Adipocyte (in vitro differentiated cells): ENCODE measurements at regions not wholly inside any gene's neighbourhood (a gene's known extent, or its start where the extent isn't known, plus 50 kb on each side); places are given as distances from the start of the nearest gene placed in this dataset.
A peak's percentile ranks its signal among the peaks of the same experiment; 100 is the strongest.

Experiments used
- DNase-seq: peaks from one replicate; pipeline ENCODE4 v3.0.0-alpha.2; 2015; ENCODE audit warnings: low read depth
- H3K27me3 ChIP-seq: replicated peaks from 2 replicates; pipeline ENCODE4 v1.7.0; 2013; ENCODE audit warnings: mild to moderate bottlenecking, low read length, moderate library complexity; ENCODE audit not compliant: control insufficient read depth, insufficient read depth
- H3K36me3 ChIP-seq: 2 replicates; pipeline ENCODE4 v1.7.0; 2013; ENCODE audit warnings: low read length, mild to moderate bottlenecking, moderate library complexity; ENCODE audit not compliant: control insufficient read depth, insufficient read depth, severe bottlenecking
- H3K4me1 ChIP-seq: 2 replicates; pipeline ENCODE4 v1.7.0; 2013; ENCODE audit warnings: mild to moderate bottlenecking, low read length, moderate library complexity; ENCODE audit not compliant: control insufficient read depth, insufficient read depth
- H3K4me3 ChIP-seq: 2 replicates; pipeline ENCODE4 v1.7.0; 2013; ENCODE audit warnings: mild to moderate bottlenecking, low read length, moderate library complexity
- H3K9ac ChIP-seq: 2 replicates; pipeline ENCODE4 v1.7.0; 2013; ENCODE audit warnings: mild to moderate bottlenecking, low read length, moderate library complexity
- H3K9me3 ChIP-seq: 2 replicates; pipeline ENCODE4 v1.7.0; 2013; ENCODE audit warnings: mild to moderate bottlenecking, low read length, moderate library complexity; ENCODE audit not compliant: control insufficient read depth

DNA sequence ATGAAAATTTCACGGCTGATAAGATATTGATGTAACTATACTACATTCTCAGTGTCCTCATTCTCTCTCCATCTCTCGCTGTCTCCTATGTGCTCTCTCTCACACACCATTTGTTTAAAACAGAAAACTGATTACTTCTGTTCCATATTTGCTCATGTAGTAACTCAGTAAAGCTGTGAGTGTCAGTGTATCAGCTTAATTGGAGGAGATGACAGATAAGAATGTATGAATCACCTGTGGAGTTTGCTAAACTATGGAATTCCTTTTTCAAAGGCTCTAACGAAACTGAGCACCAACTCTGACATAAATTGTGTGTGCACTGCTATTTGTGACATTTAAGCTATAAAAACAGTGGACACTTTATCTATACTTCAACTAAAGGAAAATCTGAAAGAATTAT is 1080.0 kb downstream of the DSC3 start:
- Histone ChIP-seq H3K4me1 (no peaks in the 10 kb centered on the region), H3K9me3 (no peaks in the 10 kb centered on the region), H3K9ac (no peak overlapping the region), H3K4me3 (no peak overlapping the region), H3K27me3 (no peaks in the 10 kb centered on the region), H3K36me3 (no peaks in the 10 kb centered on the region)
- DNase-seq = no peak

DNA sequence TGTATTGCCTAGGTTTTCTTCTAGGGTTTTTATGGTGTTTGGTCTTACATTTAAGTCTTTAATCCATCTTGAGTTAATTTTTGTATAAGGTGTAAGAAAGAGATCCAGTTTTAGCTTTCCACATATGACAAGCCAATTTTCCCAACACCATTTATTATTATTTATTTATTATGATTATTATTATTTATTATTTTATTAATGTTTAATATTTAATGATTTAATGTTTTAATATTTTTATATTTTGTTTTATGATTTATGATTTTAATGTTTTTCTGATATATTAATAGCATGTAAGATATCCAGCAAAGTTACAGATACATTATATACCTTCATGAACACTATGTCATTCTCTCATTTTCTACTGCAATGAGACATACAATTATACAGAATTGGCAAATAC is 1082.0 kb downstream of the DSC3 start:
- H3K4me1 ChIP-seq = no peaks in the 10 kb centered on the region
- no peak overlapping the region for H3K4me3 ChIP-seq
- H3K9me3 ChIP-seq = no peaks in the 10 kb centered on the region
- no peaks in the 10 kb centered on the region for H3K36me3 ChIP-seq
- no peaks in the 10 kb centered on the region for H3K27me3 ChIP-seq
- no peak overlapping the region for H3K9ac ChIP-seq
- DNase-seq = no peak

DNA sequence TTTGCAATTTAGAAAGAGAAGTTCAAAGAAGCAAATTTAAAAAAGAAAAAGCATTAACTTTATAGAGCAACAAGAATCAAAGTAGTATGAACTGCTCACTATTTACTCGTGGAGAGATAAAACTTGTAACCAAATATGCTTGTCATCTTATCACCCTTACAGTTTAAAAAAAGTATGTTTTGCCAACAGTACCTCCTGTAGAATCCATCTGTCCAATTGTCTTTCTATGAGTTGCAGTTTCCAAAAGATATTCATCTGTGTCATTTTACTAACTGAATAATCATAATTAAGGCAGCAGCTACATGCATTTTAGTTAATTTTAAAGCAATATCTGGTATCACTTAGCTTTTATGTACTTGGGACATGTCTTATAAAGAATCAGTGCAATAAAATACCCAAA is 1112.3 kb downstream of the DSC3 start:
- H3K36me3 ChIP-seq = no peaks in the 10 kb centered on the region
- no peaks in the 10 kb centered on the region for H3K9me3 ChIP-seq
- no peak overlapping the region for H3K4me3 ChIP-seq
- no peak overlapping the region for H3K9ac ChIP-seq
- H3K27me3 ChIP-seq = no peaks in the 10 kb centered on the region
- DNase-seq = no peak
- H3K4me1 ChIP-seq = no peaks in the 10 kb centered on the region

DNA sequence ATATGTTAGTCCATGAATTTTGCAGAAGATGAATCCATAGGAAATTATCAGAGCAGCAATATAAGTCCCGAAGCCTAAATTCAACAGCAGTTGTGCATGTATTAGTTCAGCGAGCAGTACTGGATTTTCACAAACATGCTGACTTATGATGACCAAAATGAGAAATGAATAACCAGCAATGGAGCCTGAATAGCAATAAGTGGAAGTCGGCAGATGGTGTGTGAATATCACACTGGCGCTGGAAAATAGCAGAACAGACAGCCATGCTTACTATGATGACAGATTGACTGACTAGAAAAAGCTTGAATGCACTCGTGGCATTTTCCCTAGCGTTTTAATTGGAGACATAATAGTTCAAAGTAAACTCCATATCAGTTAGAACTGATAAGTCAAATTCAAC is 1114.5 kb downstream of the DSC3 start:
- H3K36me3 ChIP-seq = no peaks in the 10 kb centered on the region
- no peaks in the 10 kb centered on the region for H3K27me3 ChIP-seq
- no peaks in the 10 kb centered on the region for H3K9me3 ChIP-seq
- no peaks in the 10 kb centered on the region for H3K4me1 ChIP-seq
- no peak overlapping the region for H3K9ac ChIP-seq
- no peak overlapping the region for H3K4me3 ChIP-seq
- DNase-seq = no peak

DNA sequence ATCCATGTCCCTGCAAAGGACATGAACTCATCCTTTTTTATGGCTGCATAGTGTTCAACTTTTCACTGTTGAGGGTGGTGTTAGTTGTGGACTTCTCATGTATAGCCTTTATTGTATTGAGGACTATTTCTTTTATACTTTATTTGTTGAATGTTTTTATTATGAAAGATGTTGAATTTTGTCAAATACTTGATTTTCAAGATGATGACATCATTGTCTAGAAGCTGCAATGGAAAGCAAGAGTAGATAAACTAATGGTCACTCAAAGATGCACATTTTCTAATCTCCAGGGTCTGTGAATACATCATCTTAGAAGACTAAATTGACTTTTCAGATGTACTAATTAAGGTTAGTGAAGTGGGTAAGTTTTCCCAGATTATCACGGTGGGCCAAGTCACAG is 1117.0 kb downstream of the DSC3 start:
- Histone ChIP-seq H3K4me3 (no peak overlapping the region), H3K4me1 (no peaks in the 10 kb centered on the region), H3K9me3 (no peaks in the 10 kb centered on the region), H3K27me3 (no peaks in the 10 kb centered on the region), H3K36me3 (no peaks in the 10 kb centered on the region), H3K9ac (no peak overlapping the region)
- no peak for DNase-seq

DNA sequence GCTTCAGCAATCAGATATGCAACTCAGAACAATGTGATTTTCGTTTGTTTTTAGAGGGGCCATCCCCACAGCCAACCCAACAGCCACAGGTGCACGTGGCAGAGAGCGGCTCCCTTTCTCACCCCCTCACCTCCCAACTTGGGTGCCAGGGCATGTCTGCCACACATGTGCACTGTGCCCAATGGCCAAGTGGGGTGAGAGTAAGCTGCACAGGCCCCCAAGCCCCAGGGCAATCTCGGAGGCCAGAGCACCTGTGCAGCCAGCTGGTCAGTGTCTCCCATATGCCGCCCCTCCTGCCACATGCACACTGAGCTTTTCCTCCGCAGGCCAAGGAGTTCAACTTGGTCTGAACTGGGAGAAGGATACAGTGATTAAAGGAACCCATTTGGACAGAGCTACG is 1130.2 kb downstream of the DSC3 start:
- Histone ChIP-seq H3K36me3 (no peaks in the 10 kb centered on the region), H3K9me3 (peaks cover 5% of the 10 kb centered on the region), H3K9ac (no peak overlapping the region), H3K4me1 (no peaks in the 10 kb centered on the region), H3K27me3 (no peaks in the 10 kb centered on the region), H3K4me3 (no peak overlapping the region)
- no peak for DNase-seq

DNA sequence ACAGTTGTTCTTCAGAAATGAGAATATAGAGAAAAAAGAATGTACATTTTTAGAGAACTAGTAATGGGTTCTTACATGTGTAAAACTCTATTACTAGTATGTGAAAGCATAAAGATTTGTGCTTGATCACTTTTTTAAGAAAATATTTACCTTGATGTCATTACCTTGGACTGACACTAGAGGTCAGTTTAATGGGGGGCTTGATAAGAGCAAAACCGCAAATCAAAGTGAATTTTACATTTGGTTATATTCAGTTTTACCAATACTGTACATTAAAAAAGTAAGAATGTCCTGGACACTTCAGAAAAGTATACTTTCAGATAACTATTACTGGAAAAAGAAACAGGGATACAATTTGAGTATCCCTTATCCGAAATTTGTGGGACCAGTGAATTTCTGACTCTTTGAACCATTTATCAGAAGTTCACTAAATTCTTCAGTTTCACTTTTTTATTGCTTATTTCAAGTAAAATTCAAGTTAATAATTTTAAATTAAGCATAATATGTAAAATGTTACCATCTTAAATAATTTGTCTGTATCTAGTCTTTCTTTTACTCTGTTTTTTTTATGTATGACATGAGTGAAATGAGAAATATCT is 1149.5 kb downstream of the DSC3 start:
- Histone ChIP-seq H3K36me3 (no peaks in the 10 kb centered on the region), H3K4me3 (no peak overlapping the region), H3K9ac (no peak overlapping the region), H3K9me3 (no peaks in the 10 kb centered on the region), H3K4me1 (no peaks in the 10 kb centered on the region), H3K27me3 (no peaks in the 10 kb centered on the region)
- peak; percentile 26 for DNase-seq

DNA sequence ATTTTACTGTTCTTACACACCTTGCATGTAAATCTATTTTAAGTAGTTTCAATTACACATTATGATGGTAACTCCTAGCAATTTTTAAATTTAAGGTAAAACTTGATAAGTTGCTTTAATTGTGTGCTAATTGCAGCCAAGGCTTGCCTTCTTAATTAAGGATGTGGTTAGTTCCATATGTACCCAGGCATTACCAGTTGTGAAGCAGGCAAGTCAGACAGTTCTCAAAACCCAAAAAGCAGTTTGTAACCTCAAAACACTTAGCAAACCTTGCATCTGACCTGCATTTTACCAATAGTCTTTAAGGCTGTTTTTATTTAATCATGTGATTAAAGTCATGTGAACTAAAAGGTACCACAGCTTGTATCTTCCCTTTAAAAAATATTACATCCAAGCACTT is 1159.4 kb downstream of the DSC3 start:
- DNase-seq = no peak
- Histone ChIP-seq H3K4me1 (no peaks in the 10 kb centered on the region), H3K9me3 (no peaks in the 10 kb centered on the region), H3K9ac (no peak overlapping the region), H3K4me3 (no peak overlapping the region), H3K27me3 (no peaks in the 10 kb centered on the region), H3K36me3 (no peaks in the 10 kb centered on the region)

DNA sequence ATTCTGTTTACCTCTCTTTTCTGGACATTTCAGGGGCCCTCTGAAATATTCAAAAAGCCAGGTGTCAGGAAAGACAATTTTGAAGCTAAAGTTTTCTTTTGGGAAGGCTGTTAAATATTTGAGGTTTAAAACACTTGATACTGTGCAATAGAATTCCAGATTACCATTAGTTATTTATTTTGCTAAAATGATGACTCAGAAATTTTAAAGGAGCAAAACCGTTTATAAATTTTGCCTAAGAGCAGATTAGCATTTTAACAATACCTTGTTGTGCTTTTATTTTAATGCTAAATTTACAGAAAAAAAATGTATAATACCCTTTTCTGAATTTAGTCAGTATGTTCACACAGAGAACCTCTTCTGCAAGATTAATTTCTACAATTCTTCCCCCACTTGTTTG is 1159.9 kb downstream of the DSC3 start:
- H3K9me3 ChIP-seq = peaks cover 3% of the 10 kb centered on the region
- no peak for DNase-seq

DNA sequence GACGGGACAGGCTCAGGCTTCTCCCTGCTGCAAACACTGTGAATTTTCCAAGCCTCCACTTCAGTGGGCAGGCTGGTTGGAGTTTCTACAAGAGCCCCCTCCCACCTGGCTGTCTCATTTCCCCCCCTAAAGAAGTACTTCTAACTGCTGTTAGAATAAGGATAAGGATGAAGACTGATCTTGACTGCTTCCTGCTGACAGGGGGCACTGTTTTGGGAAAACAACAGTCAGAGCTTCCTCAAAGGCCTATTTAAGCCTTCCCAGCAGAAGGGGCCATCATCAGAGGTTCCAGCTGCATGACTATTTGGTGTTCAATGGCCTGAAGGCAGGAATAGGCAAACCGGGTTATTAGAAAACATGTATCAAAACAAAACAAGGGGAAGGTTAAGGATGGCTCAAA is 1162.8 kb downstream of the DSC3 start:
- no peak overlapping the region for H3K9ac ChIP-seq
- H3K9me3 ChIP-seq = peaks cover 9% of the 10 kb centered on the region
- no peaks in the 10 kb centered on the region for H3K4me1 ChIP-seq
- no peak for DNase-seq
- H3K27me3 ChIP-seq = peaks cover 2% of the 10 kb centered on the region
- H3K4me3 ChIP-seq = no peak overlapping the region
- no peaks in the 10 kb centered on the region for H3K36me3 ChIP-seq

More for the DNA sequence above, 1159.9 kb downstream of the DSC3 start:
- no peak overlapping the region for H3K9ac ChIP-seq
- H3K36me3 ChIP-seq = no peaks in the 10 kb centered on the region
- H3K27me3 ChIP-seq = no peaks in the 10 kb centered on the region
- no peaks in the 10 kb centered on the region for H3K4me1 ChIP-seq
- H3K4me3 ChIP-seq = no peak overlapping the region

DNA sequence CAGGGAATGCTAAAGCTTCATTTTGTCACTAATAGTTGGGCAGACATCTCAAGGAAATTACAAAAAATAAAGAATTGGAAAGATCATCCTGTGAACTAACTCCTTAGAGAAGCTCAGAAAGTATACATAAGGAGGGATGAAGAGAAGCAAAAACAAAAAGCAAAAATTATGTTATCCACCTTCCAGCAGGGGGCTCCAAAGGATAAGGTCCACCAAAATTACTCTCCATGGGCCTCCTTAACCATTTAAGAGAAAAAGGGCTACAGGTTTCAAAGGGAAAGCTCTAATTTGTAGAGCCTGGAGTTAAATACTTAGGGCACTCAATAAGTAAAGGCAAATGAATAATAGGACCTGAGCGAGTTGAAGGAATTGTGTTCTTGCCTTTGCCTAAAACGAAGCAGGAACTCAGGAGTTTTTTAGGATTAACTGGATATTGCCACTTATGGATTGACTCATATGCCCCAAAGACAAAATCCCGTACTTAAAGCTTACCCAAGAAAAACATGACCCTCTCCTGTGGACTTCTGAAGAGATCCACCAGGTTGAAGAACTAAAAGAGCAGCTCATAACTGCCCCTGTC is 1167.9 kb downstream of the DSC3 start:
- Histone ChIP-seq H3K4me3 (no peak overlapping the region), H3K36me3 (no peaks in the 10 kb centered on the region), H3K9me3 (peaks cover 9% of the 10 kb centered on the region), H3K27me3 (peaks cover 2% of the 10 kb centered on the region), H3K4me1 (no peaks in the 10 kb centered on the region), H3K9ac (no peak overlapping the region)
- DNase-seq = peak; percentile 55

DNA sequence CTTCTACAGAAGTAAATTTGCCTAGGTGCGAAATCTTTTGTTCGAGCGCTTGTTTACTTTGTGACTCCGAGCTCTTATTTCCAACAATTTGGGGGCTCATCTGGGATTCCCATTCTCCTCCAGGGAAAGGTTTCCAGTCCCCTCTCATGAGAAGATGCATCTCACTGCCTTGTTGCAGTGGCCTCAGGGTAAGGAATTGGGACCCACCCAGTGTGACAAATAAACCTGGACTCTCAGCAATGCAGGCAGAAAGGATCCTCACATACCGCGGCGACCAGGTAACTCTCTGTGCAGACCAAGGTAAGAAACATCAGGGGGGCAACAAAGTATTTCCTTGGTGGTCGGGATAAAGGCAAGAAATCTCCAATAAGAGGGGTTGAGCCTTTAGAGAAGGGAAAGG is 1169.3 kb downstream of the DSC3 start:
- Histone ChIP-seq H3K9me3 (peaks cover 9% of the 10 kb centered on the region), H3K4me1 (no peaks in the 10 kb centered on the region), H3K36me3 (no peaks in the 10 kb centered on the region), H3K4me3 (no peak overlapping the region), H3K27me3 (peaks cover 2% of the 10 kb centered on the region), H3K9ac (no peak overlapping the region)
- no peak for DNase-seq
